ENCODE measurements at regions not wholly inside any gene's neighbourhood (a gene's known extent, or its start where the extent isn't known, plus 50 kb on each side); places are given as distances from the start of the nearest gene placed in this dataset.
A peak's percentile ranks its signal among the peaks of the same experiment; 100 is the strongest.

GRCh38 chr2:104420953-104421352 is 433.0 kb upstream of the POU3F3 start:
- Histone ChIP-seq H3K27me3 (ENCODE audit: insufficient read depth, low read length) (no peaks in the 10 kb centered on the region), H3K27ac (ENCODE audit: low read depth, low read length) (no peak overlapping the region), H3K9me3 (ENCODE audit: insufficient read depth, low read depth, low read length) (no peaks in the 10 kb centered on the region), H3K4me1 (ENCODE audit: insufficient read depth, low read length) (peaks cover 15% of the 10 kb centered on the region; the same call in 1 of the 2 replicates), H3K4me3 (ENCODE audit: low read length) (no peak overlapping the region), H3K9ac (ENCODE audit: low read depth, low read length) (no peak overlapping the region), H3K36me3 (ENCODE audit: insufficient read depth, low read length) (no peaks in the 10 kb centered on the region)
- WGBS, result 95% methylated on average over 3 of the region's 3 CpGs

- H3K36me3 ChIP-seq (ENCODE audit: insufficient read depth, low read length), result no peaks in the 10 kb centered on the region
- WGBS, result 90% methylated on average over 3 of the region's 3 CpGs
- H3K4me3 ChIP-seq (ENCODE audit: low read length), result no peak overlapping the region
- no peak overlapping the region for H3K27ac ChIP-seq (ENCODE audit: low read depth, low read length)
- H3K9me3 ChIP-seq (ENCODE audit: insufficient read depth, low read depth, low read length), result no peaks in the 10 kb centered on the region
- H3K27me3 ChIP-seq (ENCODE audit: insufficient read depth, low read length), result no peaks in the 10 kb centered on the region
- no peak overlapping the region for H3K9ac ChIP-seq (ENCODE audit: low read depth, low read length)
- peaks cover 2% of the 10 kb centered on the region; the same call in 1 of the 2 replicates for H3K4me1 ChIP-seq (ENCODE audit: insufficient read depth, low read length)
Observed at GRCh38 chr2:104425850-104426595, 427.9 kb upstream of the POU3F3 start.

- 100% methylated on average over 1 of the region's 1 CpG for WGBS
- Histone ChIP-seq H3K27ac (ENCODE audit: low read depth, low read length) (no peak overlapping the region), H3K27me3 (ENCODE audit: insufficient read depth, low read length) (no peaks in the 10 kb centered on the region), H3K9me3 (ENCODE audit: insufficient read depth, low read depth, low read length) (no peaks in the 10 kb centered on the region), H3K4me3 (ENCODE audit: low read length) (no peak overlapping the region), H3K4me1 (ENCODE audit: insufficient read depth, low read length) (peaks cover 18% of the 10 kb centered on the region), H3K9ac (ENCODE audit: low read depth, low read length) (no peak overlapping the region), H3K36me3 (ENCODE audit: insufficient read depth, low read length) (no peaks in the 10 kb centered on the region)
Observed at GRCh38 chr2:104428155-104428554, 425.8 kb upstream of the POU3F3 start.

- peaks cover 31% of the 10 kb centered on the region for H3K4me1 ChIP-seq (ENCODE audit: insufficient read depth, low read length)
- 95% methylated on average over 7 of the region's 8 CpGs for WGBS
- H3K9ac ChIP-seq (ENCODE audit: low read depth, low read length), result no peak overlapping the region
- no peaks in the 10 kb centered on the region for H3K36me3 ChIP-seq (ENCODE audit: insufficient read depth, low read length)
- no peaks in the 10 kb centered on the region for H3K9me3 ChIP-seq (ENCODE audit: insufficient read depth, low read depth, low read length)
- H3K4me3 ChIP-seq (ENCODE audit: low read length), result no peak overlapping the region
- no peaks in the 10 kb centered on the region for H3K27me3 ChIP-seq (ENCODE audit: insufficient read depth, low read length)
- H3K27ac ChIP-seq (ENCODE audit: low read depth, low read length), result no peak overlapping the region
Observed at GRCh38 chr2:104429639-104430358, 424.1 kb upstream of the POU3F3 start.

GRCh38 chr2:104430359-104430740 is 423.6 kb upstream of the POU3F3 start:
- H3K36me3 ChIP-seq (ENCODE audit: insufficient read depth, low read length), result no peaks in the 10 kb centered on the region
- H3K4me1 ChIP-seq (ENCODE audit: insufficient read depth, low read length), result peaks cover 37% of the 10 kb centered on the region
- no peak overlapping the region for H3K9ac ChIP-seq (ENCODE audit: low read depth, low read length)
- no peak overlapping the region for H3K27ac ChIP-seq (ENCODE audit: low read depth, low read length)
- no peak overlapping the region for H3K4me3 ChIP-seq (ENCODE audit: low read length)
- 90% methylated on average over 10 of the region's 10 CpGs for WGBS
- H3K9me3 ChIP-seq (ENCODE audit: insufficient read depth, low read depth, low read length), result no peaks in the 10 kb centered on the region
- H3K27me3 ChIP-seq (ENCODE audit: insufficient read depth, low read length), result no peaks in the 10 kb centered on the region

- Histone ChIP-seq H3K9ac (ENCODE audit: low read depth, low read length) (no peak overlapping the region), H3K4me3 (ENCODE audit: low read length) (no peak overlapping the region), H3K4me1 (ENCODE audit: insufficient read depth, low read length) (peaks cover 38% of the 10 kb centered on the region), H3K9me3 (ENCODE audit: insufficient read depth, low read depth, low read length) (no peaks in the 10 kb centered on the region), H3K36me3 (ENCODE audit: insufficient read depth, low read length) (no peaks in the 10 kb centered on the region), H3K27me3 (ENCODE audit: insufficient read depth, low read length) (no peaks in the 10 kb centered on the region), H3K27ac (ENCODE audit: low read depth, low read length) (no peak overlapping the region)
- WGBS, result 93% methylated on average over 6 of the region's 7 CpGs
Observed at GRCh38 chr2:104430852-104431251, 423.1 kb upstream of the POU3F3 start.

- no peaks in the 10 kb centered on the region for H3K27me3 ChIP-seq (ENCODE audit: insufficient read depth, low read length)
- no peak overlapping the region for H3K27ac ChIP-seq (ENCODE audit: low read depth, low read length)
- WGBS, result 92% methylated on average over 6 of the region's 7 CpGs
- no peak overlapping the region for H3K4me3 ChIP-seq (ENCODE audit: low read length)
- no peak overlapping the region for H3K9ac ChIP-seq (ENCODE audit: low read depth, low read length)
- no peaks in the 10 kb centered on the region for H3K9me3 ChIP-seq (ENCODE audit: insufficient read depth, low read depth, low read length)
- H3K36me3 ChIP-seq (ENCODE audit: insufficient read depth, low read length), result no peaks in the 10 kb centered on the region
- H3K4me1 ChIP-seq (ENCODE audit: insufficient read depth, low read length), result peaks cover 38% of the 10 kb centered on the region
Observed at GRCh38 chr2:104431701-104432121, 422.2 kb upstream of the POU3F3 start.

GRCh38 chr2:104432401-104432800 is 421.5 kb upstream of the POU3F3 start:
- no peak overlapping the region for H3K9ac ChIP-seq (ENCODE audit: low read depth, low read length)
- H3K27me3 ChIP-seq (ENCODE audit: insufficient read depth, low read length), result no peaks in the 10 kb centered on the region

GRCh38 chr2:104432991-104433390 is 420.9 kb upstream of the POU3F3 start:
- Histone ChIP-seq H3K36me3 (ENCODE audit: insufficient read depth, low read length) (no peaks in the 10 kb centered on the region), H3K4me3 (ENCODE audit: low read length) (no peak overlapping the region), H3K27me3 (ENCODE audit: insufficient read depth, low read length) (no peaks in the 10 kb centered on the region), H3K9me3 (ENCODE audit: insufficient read depth, low read depth, low read length) (no peaks in the 10 kb centered on the region), H3K4me1 (ENCODE audit: insufficient read depth, low read length) (peaks cover 38% of the 10 kb centered on the region), H3K27ac (ENCODE audit: low read depth, low read length) (no peak overlapping the region), H3K9ac (ENCODE audit: low read depth, low read length) (no peak overlapping the region)
- WGBS, result 94% methylated on average over 2 of the region's 2 CpGs

More at GRCh38 chr2:104432401-104432800, 421.5 kb upstream of the POU3F3 start:
- Histone ChIP-seq H3K27ac (ENCODE audit: low read depth, low read length) (no peak overlapping the region), H3K9me3 (ENCODE audit: insufficient read depth, low read depth, low read length) (no peaks in the 10 kb centered on the region), H3K4me3 (ENCODE audit: low read length) (no peak overlapping the region), H3K36me3 (ENCODE audit: insufficient read depth, low read length) (no peaks in the 10 kb centered on the region), H3K4me1 (ENCODE audit: insufficient read depth, low read length) (peaks cover 38% of the 10 kb centered on the region)
- 83% methylated on average over 5 of the region's 5 CpGs for WGBS

GRCh38 chr2:104433657-104434056 is 420.3 kb upstream of the POU3F3 start:
- H3K36me3 ChIP-seq (ENCODE audit: insufficient read depth, low read length), result no peaks in the 10 kb centered on the region
- H3K9ac ChIP-seq (ENCODE audit: low read depth, low read length), result no peak overlapping the region
- H3K4me3 ChIP-seq (ENCODE audit: low read length), result no peak overlapping the region
- no peaks in the 10 kb centered on the region for H3K27me3 ChIP-seq (ENCODE audit: insufficient read depth, low read length)
- peaks cover 36% of the 10 kb centered on the region for H3K4me1 ChIP-seq (ENCODE audit: insufficient read depth, low read length)
- H3K27ac ChIP-seq (ENCODE audit: low read depth, low read length), result no peak overlapping the region
- no CpG with 5 or more reads among the region's 3 CpGs for WGBS
- H3K9me3 ChIP-seq (ENCODE audit: insufficient read depth, low read depth, low read length), result no peaks in the 10 kb centered on the region

- H3K9me3 ChIP-seq (ENCODE audit: insufficient read depth, low read depth, low read length), result no peaks in the 10 kb centered on the region
- 4% methylated on average over 13 of the region's 13 CpGs for WGBS
- peak overlapping the region; percentile 31; the same call in 1 of the 2 replicates for H3K9ac ChIP-seq (ENCODE audit: low read depth, low read length)
- H3K4me1 ChIP-seq (ENCODE audit: insufficient read depth, low read length), result peaks cover 36% of the 10 kb centered on the region
- no peaks in the 10 kb centered on the region for H3K36me3 ChIP-seq (ENCODE audit: insufficient read depth, low read length)
- H3K27me3 ChIP-seq (ENCODE audit: insufficient read depth, low read length), result no peaks in the 10 kb centered on the region
- peak overlapping the region; percentile 34 for H3K4me3 ChIP-seq (ENCODE audit: low read length)
- peak overlapping the region; percentile 37; the same call in 1 of the 2 replicates for H3K27ac ChIP-seq (ENCODE audit: low read depth, low read length)
Observed at GRCh38 chr2:104434318-104434792, 419.6 kb upstream of the POU3F3 start.
